Spleen (tissue), 7 donors: ENCODE measurements at regions not wholly inside any gene's neighbourhood (a gene's known extent, or its start where the extent isn't known, plus 50 kb on each side); places are given as distances from the start of the nearest gene placed in this dataset.

Source experiments
- CTCF ChIP-seq, 11 experiments: fragments of 200-600 bp in 7 of 11; fragments of 450-650 bp in 4 of 11; sonication (generic) in 4 of 11; IDR thresholded peaks in 8 of 11; conservative IDR thresholded peaks in 3 of 11; 1 replicate in 7 of 11; 2 replicates in 4 of 11; pipeline versions ENCODE4 v1.4.0 to v1.8.0; 2016 to 2021; ENCODE audit warnings: antibody characterized with exemption in 11 of 11, inconsistent platforms in 4 of 11, mild to moderate bottlenecking in 1 of 11
- POLR2AphosphoS5 ChIP-seq, 3 donors: sonication (generic); formaldehyde crosslinking; IDR thresholded peaks; one replicate each; pipeline ENCODE4 v1.5.1; 2017; ENCODE audit warnings: antibody characterized with exemption in 3 of 3
- donor health status: DM: no; HTN: no; CAD: no; lungs with moderate emphysema.
- donor health status: DM: no; HTN: no; CAD: no.
- donor health status: DM: no; HTN: no; CAD: no.

DNA sequence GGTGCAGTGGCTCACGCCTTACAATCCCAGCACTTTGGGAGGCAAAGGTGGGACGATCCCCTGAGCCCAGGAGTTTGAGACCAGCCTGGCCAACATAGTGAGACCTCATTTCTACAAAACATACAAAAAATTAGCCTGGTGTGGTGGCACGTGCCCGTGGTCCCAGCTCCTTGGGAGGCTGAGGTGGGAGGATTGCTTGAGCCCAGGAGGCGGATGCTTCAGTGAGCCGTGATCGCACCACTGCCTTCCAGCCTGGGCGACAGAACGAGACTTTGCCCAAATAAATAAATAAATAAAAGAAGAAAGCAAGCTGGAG lies 91.7 kb upstream of the SEC11C start:
- no peak for TF ChIP-seq CTCF (IDR thresholded peaks at IDR 0.05 in 8 of 11, conservative IDR thresholded peaks at IDR 0.05 in 3 of 11)
- TF ChIP-seq POLR2AphosphoS5 (IDR thresholded peaks at IDR 0.05), result no peak
